ENCODE measurements at regions not wholly inside any gene's neighbourhood (a gene's known extent, or its start where the extent isn't known, plus 50 kb on each side); places are given as distances from the start of the nearest gene placed in this dataset.

GRCh38 chr16:79823639-79824038, 223.1 kb upstream of the MAF start:
- DNase-seq, result no peak
- Mint-ChIP-seq H3K4me3 (no peak overlapping the region), H3K36me3 (no peaks in the 10 kb centered on the region), H3K27me3 (peaks cover 11% of the 10 kb centered on the region), H3K27ac (no peak overlapping the region), H3K9me3 (no peaks in the 10 kb centered on the region), H3K4me1 (no peaks in the 10 kb centered on the region)
- CTCF ChIA-PET, result no interaction called here

GRCh38 chr16:79821911-79822310, 221.4 kb upstream of the MAF start:
- Mint-ChIP-seq H3K9me3 (no peaks in the 10 kb centered on the region), H3K4me3 (no peak overlapping the region), H3K27me3 (peaks cover 11% of the 10 kb centered on the region), H3K4me1 (no peaks in the 10 kb centered on the region), H3K36me3 (no peaks in the 10 kb centered on the region), H3K27ac (no peak overlapping the region)
- DNase-seq, result no peak
- CTCF ChIA-PET, result no interaction called here

GRCh38 chr16:79816081-79816497, 215.6 kb upstream of the MAF start:
- Mint-ChIP-seq H3K9me3 (no peaks in the 10 kb centered on the region), H3K27ac (no peak overlapping the region), H3K4me3 (no peak overlapping the region), H3K27me3 (peaks cover 5% of the 10 kb centered on the region), H3K4me1 (no peaks in the 10 kb centered on the region), H3K36me3 (no peaks in the 10 kb centered on the region)
- DNase-seq, result no peak
- CTCF ChIA-PET, result no interaction called here

GRCh38 chr16:79815049-79815448, 214.5 kb upstream of the MAF start:
- Mint-ChIP-seq H3K27me3 (peaks cover 8% of the 10 kb centered on the region), H3K4me3 (no peak overlapping the region), H3K9me3 (no peaks in the 10 kb centered on the region), H3K4me1 (no peaks in the 10 kb centered on the region), H3K27ac (no peak overlapping the region), H3K36me3 (no peaks in the 10 kb centered on the region)
- CTCF ChIA-PET, result no interaction called here
- no peak for DNase-seq

GRCh38 chr16:79814124-79814523, 213.6 kb upstream of the MAF start:
- no peak overlapping the region for H3K27ac Mint-ChIP-seq
- no peak for DNase-seq
- CTCF ChIA-PET, result no interaction called here
- H3K4me3 Mint-ChIP-seq, result no peak overlapping the region
- peaks cover 8% of the 10 kb centered on the region for H3K27me3 Mint-ChIP-seq
- no peaks in the 10 kb centered on the region for H3K9me3 Mint-ChIP-seq
- no peaks in the 10 kb centered on the region for H3K36me3 Mint-ChIP-seq
- no peaks in the 10 kb centered on the region for H3K4me1 Mint-ChIP-seq

GRCh38 chr16:79811541-79811940, 211.0 kb upstream of the MAF start:
- H3K9me3 Mint-ChIP-seq, result no peaks in the 10 kb centered on the region
- DNase-seq, result no peak
- H3K4me3 Mint-ChIP-seq, result no peak overlapping the region
- no peak overlapping the region for H3K27ac Mint-ChIP-seq
- peaks cover 12% of the 10 kb centered on the region for H3K27me3 Mint-ChIP-seq
- CTCF ChIA-PET, result no interaction called here
- H3K4me1 Mint-ChIP-seq, result no peaks in the 10 kb centered on the region
- no peaks in the 10 kb centered on the region for H3K36me3 Mint-ChIP-seq

- peaks cover 7% of the 10 kb centered on the region for H3K27me3 Mint-ChIP-seq
- no peak overlapping the region for H3K4me3 Mint-ChIP-seq
Measured at GRCh38 chr16:79810449-79811189, 210.1 kb upstream of the MAF start.

GRCh38 chr16:79809376-79809775, 208.8 kb upstream of the MAF start:
- peaks cover 7% of the 10 kb centered on the region for H3K27me3 Mint-ChIP-seq
- H3K4me3 Mint-ChIP-seq, result no peak overlapping the region
- H3K36me3 Mint-ChIP-seq, result no peaks in the 10 kb centered on the region
- no peak overlapping the region for H3K27ac Mint-ChIP-seq
- CTCF ChIA-PET, result no interaction called here
- DNase-seq, result no peak
- H3K9me3 Mint-ChIP-seq, result no peaks in the 10 kb centered on the region
- no peaks in the 10 kb centered on the region for H3K4me1 Mint-ChIP-seq

More at GRCh38 chr16:79810449-79811189, 210.1 kb upstream of the MAF start:
- Mint-ChIP-seq H3K4me1 (no peaks in the 10 kb centered on the region), H3K36me3 (no peaks in the 10 kb centered on the region), H3K27ac (no peak overlapping the region), H3K9me3 (no peaks in the 10 kb centered on the region)
- no peak for DNase-seq
- CTCF ChIA-PET, result no interaction called here

GRCh38 chr16:79808731-79809130, 208.2 kb upstream of the MAF start:
- H3K9me3 Mint-ChIP-seq, result no peaks in the 10 kb centered on the region
- no peak for DNase-seq
- peaks cover 7% of the 10 kb centered on the region for H3K27me3 Mint-ChIP-seq
- no peak overlapping the region for H3K4me3 Mint-ChIP-seq
- no peaks in the 10 kb centered on the region for H3K4me1 Mint-ChIP-seq
- CTCF ChIA-PET, result no interaction called here
- H3K36me3 Mint-ChIP-seq, result no peaks in the 10 kb centered on the region
- no peak overlapping the region for H3K27ac Mint-ChIP-seq

- Mint-ChIP-seq H3K4me3 (no peak overlapping the region), H3K27me3 (peaks cover 7% of the 10 kb centered on the region), H3K9me3 (no peaks in the 10 kb centered on the region), H3K4me1 (no peaks in the 10 kb centered on the region), H3K36me3 (no peaks in the 10 kb centered on the region), H3K27ac (no peak overlapping the region)
- DNase-seq, result no peak
- CTCF ChIA-PET, result no interaction called here
Measured at GRCh38 chr16:79806757-79807156, 206.2 kb upstream of the MAF start.

GRCh38 chr16:79805621-79806020, 205.1 kb upstream of the MAF start:
- Mint-ChIP-seq H3K4me3 (no peak overlapping the region), H3K27me3 (peaks cover 3% of the 10 kb centered on the region), H3K27ac (no peak overlapping the region), H3K4me1 (no peaks in the 10 kb centered on the region), H3K36me3 (no peaks in the 10 kb centered on the region), H3K9me3 (no peaks in the 10 kb centered on the region)
- CTCF ChIA-PET, result no interaction called here
- DNase-seq, result no peak

- CTCF ChIA-PET, result no interaction called here
- Mint-ChIP-seq H3K27ac (no peak overlapping the region), H3K4me1 (no peaks in the 10 kb centered on the region), H3K36me3 (no peaks in the 10 kb centered on the region), H3K27me3 (peaks cover 4% of the 10 kb centered on the region), H3K4me3 (no peak overlapping the region), H3K9me3 (no peaks in the 10 kb centered on the region)
- DNase-seq, result no peak
Measured at GRCh38 chr16:79801646-79802045, 201.1 kb upstream of the MAF start.

- Mint-ChIP-seq H3K27ac (no peak overlapping the region), H3K4me3 (no peak overlapping the region), H3K27me3 (peaks cover 4% of the 10 kb centered on the region), H3K4me1 (no peaks in the 10 kb centered on the region), H3K9me3 (no peaks in the 10 kb centered on the region), H3K36me3 (no peaks in the 10 kb centered on the region)
- DNase-seq, result no peak
- CTCF ChIA-PET, result no interaction called here
Measured at GRCh38 chr16:79800016-79800608, 199.6 kb upstream of the MAF start.

GRCh38 chr16:79798416-79799053, 198.0 kb upstream of the MAF start:
- Mint-ChIP-seq H3K4me3 (no peak overlapping the region), H3K27me3 (peaks cover 4% of the 10 kb centered on the region), H3K27ac (no peak overlapping the region), H3K36me3 (no peaks in the 10 kb centered on the region), H3K9me3 (no peaks in the 10 kb centered on the region), H3K4me1 (no peaks in the 10 kb centered on the region)
- no peak for DNase-seq
- CTCF ChIA-PET, result no interaction called here

- CTCF ChIA-PET, result interaction anchor here (0.6 kb wide), 1 partner anchor 226 kb away, joined by 3 read pairs; no protein-coding TSS in a partner anchor
- Mint-ChIP-seq H3K27ac (no peak overlapping the region), H3K4me3 (no peak overlapping the region), H3K27me3 (peaks cover 4% of the 10 kb centered on the region), H3K9me3 (no peaks in the 10 kb centered on the region), H3K4me1 (no peaks in the 10 kb centered on the region), H3K36me3 (no peaks in the 10 kb centered on the region)
- DNase-seq, result no peak
Measured at GRCh38 chr16:79797486-79797885, 196.9 kb upstream of the MAF start.

All from activated naive CD4-positive, alpha-beta T cell treated with anti-CD3 and anti-CD28 coated beads, Interleukin-2, amount 10 ng/mL, durations not matched to agents 7 days and 5 days (primary cell).